IMR-90 (cell line): ENCODE measurements at regions not wholly inside any gene's neighbourhood (a gene's known extent, or its start where the extent isn't known, plus 50 kb on each side); places are given as distances from the start of the nearest gene placed in this dataset.

Source experiments
- BHLHE40 ChIP-seq: fragments of 150-350 bp; IDR thresholded peaks from 2 replicates; pipeline ENCODE4 v1.6.1; 2016; ENCODE audit warnings: mild to moderate bottlenecking, low read depth, low read length
- CEBPB ChIP-seq: IDR thresholded peaks from 2 replicates; pipeline ENCODE4 v1.6.1; 2012; ENCODE audit warnings: low read depth, low read length, improper control_type of control experiment
- CTCF ChIP-seq: conservative IDR thresholded peaks from 2 replicates; pipeline ENCODE4 v1.5.1; 2012; ENCODE audit warnings: mild to moderate bottlenecking, low read depth, low read length, improper control_type of control experiment
- FOS ChIP-seq: fragments of 150-350 bp; IDR thresholded peaks from 2 replicates; pipeline ENCODE4 v1.6.1; 2016; ENCODE audit warnings: low read depth, low read length
- POLR2A ChIP-seq: IDR thresholded peaks from 2 replicates; pipeline ENCODE4 v1.6.1; 2012; ENCODE audit warnings: mild to moderate bottlenecking, low read depth, low read length

- TF ChIP-seq POLR2A (no peak), CEBPB (no peak), CTCF (no peak), FOS (no peak), BHLHE40 (no peak)
Measured at GRCh38 chr2:194445226-194445625, 1211.8 kb upstream of the SLC39A10 start.
